ENCODE measurements at regions not wholly inside any gene's neighbourhood (a gene's known extent, or its start where the extent isn't known, plus 50 kb on each side); places are given as distances from the start of the nearest gene placed in this dataset.

- no peaks in the 10 kb centered on the region for H3K9me3 ChIP-seq
- intact Hi-C loops (cut with DNase I; ENCODE audit: low total_unique reads): loop anchor here (10.0 kb wide), 2 partner anchors 434 to 1024 kb away; partner anchors contain the start of gene CPEB4
- ATAC-seq (no peak), DNase-seq (no peak)
- H3K36me3 ChIP-seq: no peaks in the 10 kb centered on the region
- no peaks in the 10 kb centered on the region for H3K4me1 ChIP-seq
- no peak overlapping the region for H3K4me3 ChIP-seq
- no peak for TF ChIP-seq CTCF (IDR thresholded peaks at IDR 0.05 in 4 of 5, conservative IDR thresholded peaks at IDR 0.05 in 1 of 5)
- TF ChIP-seq POLR2A (IDR thresholded peaks at IDR 0.05): no peak
- peaks cover 0 to 8% (median 3%) of the 10 kb centered on the region in 3 donors for H3K27me3 ChIP-seq
- H3K27ac ChIP-seq: no peak overlapping the region
- in situ Hi-C loops (cut with MboI; ENCODE audit: low sequenced_read_pairs in 4 of 4): loop anchor here (5.0 to 25.0 kb wide), 4 partner anchors 276 to 1031 kb away; partner anchors contain the start of genes BOD1 (in 4 of the 4) and NSG2 (in 2 of the 4)
Observed at GRCh38 chr5:174318578-174318977, 273.1 kb downstream of the NSG2 start.

- TF ChIP-seq CTCF (IDR thresholded peaks at IDR 0.05 in 4 of 5, conservative IDR thresholded peaks at IDR 0.05 in 1 of 5) (no peak), POLR2A (IDR thresholded peaks at IDR 0.05) (no peak)
- Histone ChIP-seq H3K27me3 (peaks cover 0 to 16% (median 5%) of the 10 kb centered on the region in 3 donors), H3K9me3 (no peaks in the 10 kb centered on the region), H3K36me3 (no peaks in the 10 kb centered on the region), H3K4me1 (no peaks in the 10 kb centered on the region), H3K27ac (no peak overlapping the region), H3K4me3 (no peak overlapping the region)
- no peak for DNase-seq
- no peak for ATAC-seq
- in situ Hi-C loops (cut with MboI; ENCODE audit: low sequenced_read_pairs in 4 of 4): loop anchor here (5.0 to 25.0 kb wide), 4 partner anchors 277 to 1032 kb away; partner anchors contain the start of genes BOD1 (in 4 of the 4) and NSG2 (in 2 of the 4)
- intact Hi-C loops (cut with DNase I; ENCODE audit: low total_unique reads): loop anchor here (10.0 kb wide), 2 partner anchors 435 to 1025 kb away; partner anchors contain the start of gene CPEB4
Observed at GRCh38 chr5:174319551-174319950, 274.0 kb downstream of the NSG2 start.

GRCh38 chr5:174320051-174320450 lies 274.5 kb downstream of the NSG2 start:
- intact Hi-C loops (cut with DNase I; ENCODE audit: low total_unique reads): no loop called here
- Histone ChIP-seq H3K9me3 (no peaks in the 10 kb centered on the region), H3K27ac (no peak overlapping the region), H3K27me3 (peaks cover 0 to 17% (median 5%) of the 10 kb centered on the region in 3 donors), H3K4me3 (no peak overlapping the region), H3K36me3 (no peaks in the 10 kb centered on the region), H3K4me1 (no peaks in the 10 kb centered on the region)
- in situ Hi-C loops (cut with MboI; ENCODE audit: low sequenced_read_pairs in 4 of 4): loop anchor here (25.0 kb wide), 3 partner anchors 283 to 1033 kb away; partner anchors contain the start of genes BOD1 (in 4 of the 4) and NSG2 (in 2 of the 4)
- no peak for TF ChIP-seq POLR2A (IDR thresholded peaks at IDR 0.05)
- TF ChIP-seq CTCF (IDR thresholded peaks at IDR 0.05 in 4 of 5, conservative IDR thresholded peaks at IDR 0.05 in 1 of 5): no peak
- DNase-seq (no peak), ATAC-seq (no peak)

- Histone ChIP-seq H3K9me3 (no peaks in the 10 kb centered on the region), H3K4me1 (no peaks in the 10 kb centered on the region), H3K4me3 (no peak overlapping the region), H3K27me3 (peaks cover 0 to 22% (median 5%) of the 10 kb centered on the region in 3 donors), H3K36me3 (no peaks in the 10 kb centered on the region), H3K27ac (no peak overlapping the region)
- intact Hi-C loops (cut with DNase I; ENCODE audit: low total_unique reads): no loop called here
- in situ Hi-C loops (cut with MboI; ENCODE audit: low sequenced_read_pairs in 4 of 4): loop anchor here (25.0 kb wide), 3 partner anchors 287 to 1037 kb away; partner anchors contain the start of genes BOD1 (in 4 of the 4) and NSG2 (in 2 of the 4)
- DNase-seq: no peak
- ATAC-seq: no peak
- TF ChIP-seq POLR2A (IDR thresholded peaks at IDR 0.05): no peak
- no peak for TF ChIP-seq CTCF (IDR thresholded peaks at IDR 0.05 in 4 of 5, conservative IDR thresholded peaks at IDR 0.05 in 1 of 5)
Observed at GRCh38 chr5:174323878-174324281, 278.4 kb downstream of the NSG2 start.

Measured in gastrocnemius medialis (tissue), 4 donors.